ENCODE measurements at regions not wholly inside any gene's neighbourhood (a gene's known extent, or its start where the extent isn't known, plus 50 kb on each side); places are given as distances from the start of the nearest gene placed in this dataset.

DNA sequence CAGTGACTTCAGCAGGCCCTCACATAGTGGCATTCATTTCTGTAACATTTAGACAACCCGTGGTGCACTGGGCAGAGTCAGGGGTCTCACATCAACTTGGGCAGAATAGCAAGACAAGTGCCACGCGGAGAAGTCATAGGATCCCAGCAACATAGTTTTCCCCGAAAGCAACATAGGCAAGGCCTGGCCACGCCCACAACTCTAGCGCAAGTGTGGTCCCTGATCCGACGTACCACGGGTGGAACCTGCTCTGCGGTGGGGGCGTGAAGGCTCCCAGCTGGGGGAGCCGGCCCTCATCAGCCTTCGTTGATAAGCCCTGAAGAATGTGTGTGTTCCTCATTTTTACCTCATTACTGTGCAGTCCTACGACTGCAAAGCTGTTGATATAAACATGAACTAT is 261.2 kb downstream of the EIPR1 start:
- TF ChIP-seq, protein P1, sequence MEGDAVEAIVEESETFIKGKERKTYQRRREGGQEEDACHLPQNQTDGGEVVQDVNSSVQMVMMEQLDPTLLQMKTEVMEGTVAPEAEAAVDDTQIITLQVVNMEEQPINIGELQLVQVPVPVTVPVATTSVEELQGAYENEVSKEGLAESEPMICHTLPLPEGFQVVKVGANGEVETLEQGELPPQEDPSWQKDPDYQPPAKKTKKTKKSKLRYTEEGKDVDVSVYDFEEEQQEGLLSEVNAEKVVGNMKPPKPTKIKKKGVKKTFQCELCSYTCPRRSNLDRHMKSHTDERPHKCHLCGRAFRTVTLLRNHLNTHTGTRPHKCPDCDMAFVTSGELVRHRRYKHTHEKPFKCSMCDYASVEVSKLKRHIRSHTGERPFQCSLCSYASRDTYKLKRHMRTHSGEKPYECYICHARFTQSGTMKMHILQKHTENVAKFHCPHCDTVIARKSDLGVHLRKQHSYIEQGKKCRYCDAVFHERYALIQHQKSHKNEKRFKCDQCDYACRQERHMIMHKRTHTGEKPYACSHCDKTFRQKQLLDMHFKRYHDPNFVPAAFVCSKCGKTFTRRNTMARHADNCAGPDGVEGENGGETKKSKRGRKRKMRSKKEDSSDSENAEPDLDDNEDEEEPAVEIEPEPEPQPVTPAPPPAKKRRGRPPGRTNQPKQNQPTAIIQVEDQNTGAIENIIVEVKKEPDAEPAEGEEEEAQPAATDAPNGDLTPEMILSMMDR (IDR thresholded peaks at IDR 0.05) = no peak
- no peak for TF ChIP-seq POLR2A (IDR thresholded peaks at IDR 0.05)
- Histone ChIP-seq H3K4me1 (no peaks in the 10 kb centered on the region), H3K36me3 (no peaks in the 10 kb centered on the region), H3K4me3 (no peak overlapping the region), H3K27ac (no peak overlapping the region), H3K9me3 (no peaks in the 10 kb centered on the region), H3K27me3 (no peaks in the 10 kb centered on the region)
- no peak for DNase-seq
- intact Hi-C loops (cut with DNase I; ENCODE audit: low total_unique reads) = no loop called here

DNA sequence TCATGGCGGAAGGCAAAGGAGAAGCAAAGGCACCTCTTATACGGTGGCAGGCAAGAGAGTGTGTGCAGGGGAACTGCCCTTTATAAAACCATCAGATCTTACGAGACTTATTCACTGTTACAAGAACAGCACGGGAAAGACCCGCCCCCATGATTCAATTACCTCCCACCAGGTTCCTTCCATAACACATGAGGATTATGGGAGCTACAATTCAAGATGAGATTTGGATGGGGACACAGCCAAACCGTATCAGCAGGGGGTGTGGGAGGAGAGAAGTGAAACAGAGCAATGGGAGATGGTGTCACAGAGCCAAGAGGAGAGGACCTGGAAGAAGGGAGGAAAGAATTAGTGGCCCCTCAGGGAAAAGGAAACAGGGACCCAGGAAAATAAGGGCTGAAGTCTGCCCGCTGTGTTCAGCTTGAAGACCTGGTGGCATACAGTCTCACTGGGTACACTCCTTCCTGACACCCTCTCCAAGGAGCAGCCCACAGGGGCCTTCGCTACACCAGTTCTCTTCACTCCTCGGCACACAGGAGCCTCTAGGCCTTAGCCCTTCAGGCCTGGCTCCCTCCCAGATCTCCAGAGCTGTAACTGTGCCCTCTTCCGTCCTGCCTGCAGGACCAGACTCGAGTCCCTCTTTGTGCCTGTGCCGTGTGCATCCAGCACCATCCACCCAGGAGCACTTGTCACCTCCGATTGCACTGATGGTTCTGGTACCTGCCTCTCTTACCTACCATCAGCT is 262.1 kb downstream of the EIPR1 start:
- no peaks in the 10 kb centered on the region for H3K36me3 ChIP-seq
- TF ChIP-seq POLR2A (IDR thresholded peaks at IDR 0.05) = no peak
- TF ChIP-seq, protein P1 (IDR thresholded peaks at IDR 0.05) = no peak
- H3K27me3 ChIP-seq = no peaks in the 10 kb centered on the region
- intact Hi-C loops (cut with DNase I; ENCODE audit: low total_unique reads) = no loop called here
- no peaks in the 10 kb centered on the region for H3K4me1 ChIP-seq
- no peak overlapping the region for H3K4me3 ChIP-seq
- no peaks in the 10 kb centered on the region for H3K9me3 ChIP-seq
- DNase-seq = no peak
- H3K27ac ChIP-seq = no peak overlapping the region

DNA sequence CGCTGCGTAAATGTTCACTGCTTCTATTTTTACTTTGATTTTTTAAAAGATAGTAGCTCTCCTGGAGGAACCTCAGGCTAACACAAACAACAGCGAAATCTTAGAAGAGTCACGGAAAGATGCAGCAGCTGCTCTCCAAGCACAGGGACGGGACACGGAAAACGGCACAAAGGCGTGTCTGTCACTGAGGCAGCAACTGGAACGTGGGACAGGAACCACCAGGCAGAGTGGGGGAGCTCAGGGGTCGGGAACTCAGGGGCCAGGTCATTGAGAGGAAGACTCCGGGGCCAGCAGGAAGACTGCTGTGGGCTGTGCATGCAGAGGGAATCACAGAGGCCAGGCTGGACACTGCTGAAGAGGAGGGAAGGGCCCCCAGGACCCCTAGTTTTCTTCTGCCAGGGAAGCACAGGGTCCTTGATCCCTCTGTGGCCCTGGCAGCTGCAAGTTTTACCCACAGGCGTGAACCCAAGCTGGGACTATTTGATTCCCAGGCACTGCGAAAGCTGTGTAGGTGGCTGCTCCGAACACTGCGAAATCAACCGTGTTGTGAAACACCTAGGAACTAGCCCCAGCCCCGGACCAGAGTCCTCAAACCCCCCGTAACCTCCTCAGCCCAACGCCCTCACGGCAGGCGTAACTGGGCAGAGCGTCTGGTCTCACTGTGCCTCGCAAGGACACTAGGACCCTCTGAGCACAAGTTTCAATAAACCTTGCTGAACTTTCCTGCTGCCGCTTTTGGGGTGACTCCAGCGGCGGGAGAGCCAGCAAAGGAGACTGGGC is 263.0 kb downstream of the EIPR1 start:
- intact Hi-C loops (cut with DNase I; ENCODE audit: low total_unique reads) = no loop called here
- no peaks in the 10 kb centered on the region for H3K9me3 ChIP-seq

DNA sequence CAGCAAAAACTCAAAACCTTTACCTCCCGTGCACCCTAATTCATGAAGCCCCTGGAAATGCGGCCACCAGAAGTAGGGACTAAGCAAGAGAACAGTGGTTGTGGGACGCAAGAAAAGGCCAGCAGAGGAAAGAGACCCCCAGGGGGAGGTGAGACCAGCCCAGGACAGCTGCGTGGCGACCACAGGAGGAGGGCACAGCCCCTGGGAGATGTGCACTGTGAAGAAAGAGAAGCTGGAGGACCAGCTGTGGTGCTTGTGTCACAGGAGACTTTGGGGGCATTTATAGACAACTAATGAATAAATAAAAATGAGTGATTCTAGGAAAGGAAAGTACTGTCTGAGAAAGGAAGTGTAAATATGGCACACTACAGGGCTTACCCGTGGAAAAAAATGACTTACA is 263.8 kb downstream of the EIPR1 start:
- TF ChIP-seq, protein P1 (IDR thresholded peaks at IDR 0.05) = no peak
- intact Hi-C loops (cut with DNase I; ENCODE audit: low total_unique reads) = no loop called here
- DNase-seq = no peak

More for the DNA sequence above, 263.0 kb downstream of the EIPR1 start:
- Histone ChIP-seq H3K4me3 (no peak overlapping the region), H3K4me1 (no peaks in the 10 kb centered on the region), H3K27me3 (no peaks in the 10 kb centered on the region), H3K27ac (no peak overlapping the region), H3K36me3 (no peaks in the 10 kb centered on the region)
- no peak for DNase-seq
- TF ChIP-seq, protein P1 (IDR thresholded peaks at IDR 0.05) = no peak
- TF ChIP-seq POLR2A (IDR thresholded peaks at IDR 0.05) = no peak

DNA sequence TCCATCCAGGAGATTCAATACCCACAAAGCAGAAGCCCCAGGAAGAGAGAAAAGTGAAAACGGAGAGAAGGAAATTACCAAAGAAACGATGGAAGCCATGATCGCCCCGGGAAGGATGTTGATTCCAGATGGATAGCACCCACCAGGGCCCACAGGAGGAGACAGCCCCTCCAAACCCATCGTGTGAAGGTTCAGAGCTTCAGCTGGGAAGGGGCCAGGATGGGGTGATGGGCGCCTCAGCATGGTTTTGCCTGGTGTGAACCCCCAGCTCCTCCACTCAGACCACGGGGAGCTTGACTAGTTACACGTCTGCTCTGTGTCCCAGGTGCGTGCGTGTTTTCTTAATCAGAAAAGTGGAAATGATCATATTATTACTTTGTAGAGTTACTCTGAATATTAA is 264.5 kb downstream of the EIPR1 start:
- H3K27me3 ChIP-seq = no peaks in the 10 kb centered on the region
- no peak for DNase-seq
- H3K4me1 ChIP-seq = no peaks in the 10 kb centered on the region
- TF ChIP-seq, protein P1 (IDR thresholded peaks at IDR 0.05) = no peak
- TF ChIP-seq POLR2A (IDR thresholded peaks at IDR 0.05) = no peak
- no peak overlapping the region for H3K4me3 ChIP-seq
- intact Hi-C loops (cut with DNase I; ENCODE audit: low total_unique reads) = no loop called here
- no peaks in the 10 kb centered on the region for H3K36me3 ChIP-seq
- H3K9me3 ChIP-seq = no peaks in the 10 kb centered on the region
- no peak overlapping the region for H3K27ac ChIP-seq

More for the DNA sequence above, 263.8 kb downstream of the EIPR1 start:
- Histone ChIP-seq H3K9me3 (no peaks in the 10 kb centered on the region), H3K36me3 (no peaks in the 10 kb centered on the region), H3K4me3 (no peak overlapping the region), H3K4me1 (no peaks in the 10 kb centered on the region), H3K27me3 (no peaks in the 10 kb centered on the region), H3K27ac (no peak overlapping the region)

Data from uterus (tissue), 3 donors.